Ishikawa (cell line): ENCODE measurements at regions not wholly inside any gene's neighbourhood (a gene's known extent, or its start where the extent isn't known, plus 50 kb on each side); places are given as distances from the start of the nearest gene placed in this dataset.

Experiments
- EGR1 ChIP-seq: IDR thresholded peaks from 2 replicates; pipeline ENCODE4 v1.6.1; 2012
- EP300 ChIP-seq: IDR thresholded peaks from 2 replicates; pipeline ENCODE4 v1.6.1; 2012; ENCODE audit warnings: borderline replicate concordance
- NFIC ChIP-seq: IDR thresholded peaks from 2 replicates; pipeline ENCODE4 v1.6.1; 2012
- RAD21 ChIP-seq: IDR thresholded peaks from 2 replicates; pipeline ENCODE4 v1.6.1; 2012; ENCODE audit warnings: low read depth
- TAF1 ChIP-seq: IDR thresholded peaks from 2 replicates; pipeline ENCODE4 v1.6.1; 2012; ENCODE audit warnings: low read depth, mild to moderate bottlenecking
- TF ChIP-seq, protein P1 (sequence below): IDR thresholded peaks from 2 replicates; pipeline ENCODE4 v1.6.1; 2012; ENCODE audit warnings: low read depth, mild to moderate bottlenecking
- TF ChIP-seq, protein P2 (sequence below): IDR thresholded peaks from 2 replicates; pipeline ENCODE4 v1.6.1; 2012

DNA sequence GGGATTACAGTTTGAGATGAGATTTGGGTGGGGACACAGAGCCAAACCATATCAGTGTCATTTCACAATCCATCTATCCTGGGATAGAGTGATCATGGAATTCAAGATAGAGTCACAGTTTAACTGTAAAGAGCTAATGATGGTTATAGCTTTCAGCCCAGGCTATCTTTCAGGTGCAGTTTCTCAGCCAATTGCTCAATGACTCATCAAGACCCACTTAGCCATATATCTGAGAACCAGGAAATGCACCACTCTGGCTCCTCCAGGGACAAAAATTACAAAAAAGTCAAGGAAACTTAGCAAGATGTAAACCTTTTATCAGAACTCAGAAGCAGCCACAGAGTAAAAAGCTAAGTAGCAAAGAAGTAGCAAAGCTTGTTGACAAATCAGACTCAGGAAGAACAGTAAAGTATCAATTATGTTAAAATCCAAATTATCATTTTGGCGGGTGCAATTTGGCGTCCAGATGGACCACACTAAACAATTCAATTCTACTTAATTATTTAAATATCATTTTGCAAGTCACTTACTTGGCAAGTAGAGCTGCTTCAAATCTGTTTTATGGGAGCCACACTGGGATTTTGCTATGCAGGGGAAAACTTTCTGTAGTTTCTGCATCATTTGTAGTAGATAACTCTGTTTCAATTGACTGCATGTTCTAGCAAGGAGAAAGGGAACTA, 169.4 kb downstream of the TLE1 start:
- no peak for TF ChIP-seq TAF1
- no peak for TF ChIP-seq NFIC
- TF ChIP-seq, protein P1, sequence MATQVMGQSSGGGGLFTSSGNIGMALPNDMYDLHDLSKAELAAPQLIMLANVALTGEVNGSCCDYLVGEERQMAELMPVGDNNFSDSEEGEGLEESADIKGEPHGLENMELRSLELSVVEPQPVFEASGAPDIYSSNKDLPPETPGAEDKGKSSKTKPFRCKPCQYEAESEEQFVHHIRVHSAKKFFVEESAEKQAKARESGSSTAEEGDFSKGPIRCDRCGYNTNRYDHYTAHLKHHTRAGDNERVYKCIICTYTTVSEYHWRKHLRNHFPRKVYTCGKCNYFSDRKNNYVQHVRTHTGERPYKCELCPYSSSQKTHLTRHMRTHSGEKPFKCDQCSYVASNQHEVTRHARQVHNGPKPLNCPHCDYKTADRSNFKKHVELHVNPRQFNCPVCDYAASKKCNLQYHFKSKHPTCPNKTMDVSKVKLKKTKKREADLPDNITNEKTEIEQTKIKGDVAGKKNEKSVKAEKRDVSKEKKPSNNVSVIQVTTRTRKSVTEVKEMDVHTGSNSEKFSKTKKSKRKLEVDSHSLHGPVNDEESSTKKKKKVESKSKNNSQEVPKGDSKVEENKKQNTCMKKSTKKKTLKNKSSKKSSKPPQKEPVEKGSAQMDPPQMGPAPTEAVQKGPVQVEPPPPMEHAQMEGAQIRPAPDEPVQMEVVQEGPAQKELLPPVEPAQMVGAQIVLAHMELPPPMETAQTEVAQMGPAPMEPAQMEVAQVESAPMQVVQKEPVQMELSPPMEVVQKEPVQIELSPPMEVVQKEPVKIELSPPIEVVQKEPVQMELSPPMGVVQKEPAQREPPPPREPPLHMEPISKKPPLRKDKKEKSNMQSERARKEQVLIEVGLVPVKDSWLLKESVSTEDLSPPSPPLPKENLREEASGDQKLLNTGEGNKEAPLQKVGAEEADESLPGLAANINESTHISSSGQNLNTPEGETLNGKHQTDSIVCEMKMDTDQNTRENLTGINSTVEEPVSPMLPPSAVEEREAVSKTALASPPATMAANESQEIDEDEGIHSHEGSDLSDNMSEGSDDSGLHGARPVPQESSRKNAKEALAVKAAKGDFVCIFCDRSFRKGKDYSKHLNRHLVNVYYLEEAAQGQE: no peak
- TF ChIP-seq RAD21: no peak
- TF ChIP-seq, protein P2, sequence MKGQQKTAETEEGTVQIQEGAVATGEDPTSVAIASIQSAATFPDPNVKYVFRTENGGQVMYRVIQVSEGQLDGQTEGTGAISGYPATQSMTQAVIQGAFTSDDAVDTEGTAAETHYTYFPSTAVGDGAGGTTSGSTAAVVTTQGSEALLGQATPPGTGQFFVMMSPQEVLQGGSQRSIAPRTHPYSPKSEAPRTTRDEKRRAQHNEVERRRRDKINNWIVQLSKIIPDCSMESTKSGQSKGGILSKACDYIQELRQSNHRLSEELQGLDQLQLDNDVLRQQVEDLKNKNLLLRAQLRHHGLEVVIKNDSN: no peak
- TF ChIP-seq EP300: no peak
- no peak for TF ChIP-seq EGR1
